PC-3 (cell line): ENCODE measurements at regions not wholly inside any gene's neighbourhood (a gene's known extent, or its start where the extent isn't known, plus 50 kb on each side); places are given as distances from the start of the nearest gene placed in this dataset.

Experiments
- CTCF ChIP-seq: fragments of 300-600 bp; sonication (generic); conservative IDR thresholded peaks from 2 replicates; pipeline ENCODE4 v1.5.1; 2017; ENCODE audit warnings: antibody characterized with exemption, low read depth, mild to moderate bottlenecking, low read length
- EZH2 ChIP-seq: fragments of 300-600 bp; sonication (generic); IDR thresholded peaks from one replicate; pipeline ENCODE4 v1.6.1; 2017; ENCODE audit warnings: antibody characterized with exemption, mild to moderate bottlenecking, low read length; ENCODE audit not compliant: unreplicated experiment

DNA sequence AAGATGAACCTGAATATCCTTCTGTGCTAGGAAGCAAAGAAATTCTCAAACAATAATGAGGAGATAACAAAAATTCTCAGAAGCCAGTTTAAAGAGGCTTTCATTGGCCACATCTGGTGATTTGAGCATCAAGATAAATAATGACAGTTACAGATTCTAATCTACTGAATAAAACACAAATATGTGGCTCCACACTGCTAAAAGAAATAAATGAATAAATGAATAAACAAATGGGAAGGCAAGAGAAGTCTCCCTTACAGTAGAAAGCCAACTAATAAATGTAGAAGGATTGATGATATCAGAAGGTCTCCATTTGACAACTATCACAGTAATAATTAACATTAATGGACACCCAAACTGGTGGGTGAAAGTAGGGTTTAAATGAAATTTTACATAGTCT is 54.6 kb upstream of the ADAM23 start:
- TF ChIP-seq CTCF (no peak), EZH2 (no peak)
